SK-N-MC (cell line): ENCODE measurements at regions not wholly inside any gene's neighbourhood (a gene's known extent, or its start where the extent isn't known, plus 50 kb on each side); places are given as distances from the start of the nearest gene placed in this dataset.
"Not testable (repeated sequence)": the region's sequence is repeated elsewhere in the genome, so short reads cannot be mapped to it uniquely, and the experiment has no call there.

Source experiments
- DNase-seq: peaks from one replicate; pipeline ENCODE4 v3.0.0-alpha.2; 2011; ENCODE audit warnings: low read depth, low spot score
- H3K27ac ChIP-seq: fragments of 200-600 bp; sonication (generic); 2 replicates; pipeline ENCODE4 v1.5.1; 2016; ENCODE audit warnings: mixed run types
- H3K36me3 ChIP-seq: fragments of 200-600 bp; sonication (generic); 2 replicates; pipeline ENCODE4 v1.6.1; 2017; ENCODE audit warnings: antibody characterized with exemption, low read length, mixed read lengths; ENCODE audit not compliant: insufficient read depth
- H3K4me3 ChIP-seq: fragments of 200-600 bp; sonication (generic); 2 replicates; pipeline ENCODE4 v1.5.1; 2016
- H3K9ac ChIP-seq: fragments of 200-600 bp; sonication (generic); 2 replicates; pipeline ENCODE4 v1.8.0; 2017; ENCODE audit warnings: mixed run types, mixed read lengths; ENCODE audit not compliant: insufficient read length
- H3K9me3 ChIP-seq: fragments of 200-600 bp; sonication (generic); 2 replicates; pipeline ENCODE4 v1.6.1; 2017; ENCODE audit warnings: low read depth, mild to moderate bottlenecking, antibody characterized with exemption, low read length, moderate library complexity, mixed read lengths
- EZH2 ChIP-seq: fragments of 200-600 bp; sonication (generic); IDR thresholded peaks from one replicate; pipeline ENCODE4 v1.6.1; 2017; ENCODE audit warnings: antibody characterized with exemption
- FOXP2 ChIP-seq: optimal IDR thresholded peaks from 2 replicates; pipeline ENCODE3; 2011; ENCODE audit warnings: mild to moderate bottlenecking, moderate library complexity; ENCODE audit not compliant: insufficient read depth; ENCODE audit errors: extremely low read length, control extremely low read depth
- POLR2AphosphoS5 ChIP-seq: IDR thresholded peaks from 2 replicates; pipeline ENCODE4 v1.6.1; 2012; ENCODE audit warnings: mild to moderate bottlenecking, low read depth, low read length, borderline replicate concordance

- no peak overlapping the region for H3K27ac ChIP-seq
- TF ChIP-seq POLR2AphosphoS5 (no peak), FOXP2 (no peak), EZH2 (no peak)
- H3K9me3 ChIP-seq: no peaks in the 10 kb centered on the region
- H3K36me3 ChIP-seq: no peaks in the 10 kb centered on the region
- no peak for DNase-seq
- H3K4me3 ChIP-seq: no peak overlapping the region
- no peak overlapping the region for H3K9ac ChIP-seq
Observed at GRCh38 chr5:29460971-29461559, 1732.4 kb upstream of the CDH6 start.

GRCh38 chr5:29451004-29451403, 1742.5 kb upstream of the CDH6 start:
- not testable (repeated sequence) for H3K9ac ChIP-seq, DNase-seq, H3K4me3 ChIP-seq, H3K27ac ChIP-seq, H3K36me3 ChIP-seq, H3K9me3 ChIP-seq

GRCh38 chr5:29414681-29415080, 1778.8 kb upstream of the CDH6 start:
- H3K9me3 ChIP-seq: no peaks in the 10 kb centered on the region
- H3K4me3 ChIP-seq: no peak overlapping the region
- H3K36me3 ChIP-seq: no peaks in the 10 kb centered on the region
- DNase-seq: no peak
- H3K9ac ChIP-seq: no peak overlapping the region
- no peak overlapping the region for H3K27ac ChIP-seq
- TF ChIP-seq FOXP2 (no peak), EZH2 (no peak), POLR2AphosphoS5 (no peak)

- DNase-seq: no peak
- no peak overlapping the region for H3K4me3 ChIP-seq
Observed at GRCh38 chr5:29412979-29413378, 1780.5 kb upstream of the CDH6 start.

GRCh38 chr5:29402270-29402669, 1791.2 kb upstream of the CDH6 start:
- Histone ChIP-seq H3K9ac (no peak overlapping the region), H3K9me3 (no peaks in the 10 kb centered on the region; the same call in 1 of the 2 replicates), H3K27ac (no peak overlapping the region), H3K36me3 (no peaks in the 10 kb centered on the region), H3K4me3 (no peak overlapping the region)
- TF ChIP-seq EZH2 (no peak), FOXP2 (no peak), POLR2AphosphoS5 (no peak)
- DNase-seq: no peak

More at GRCh38 chr5:29412979-29413378, 1780.5 kb upstream of the CDH6 start:
- Histone ChIP-seq H3K9ac (no peak overlapping the region), H3K36me3 (no peaks in the 10 kb centered on the region), H3K27ac (no peak overlapping the region), H3K9me3 (no peaks in the 10 kb centered on the region)
- TF ChIP-seq FOXP2 (no peak), EZH2 (no peak)

GRCh38 chr5:29389993-29390392, 1803.5 kb upstream of the CDH6 start:
- TF ChIP-seq FOXP2: no peak
- TF ChIP-seq POLR2AphosphoS5: no peak
- no peak for TF ChIP-seq EZH2
- H3K27ac ChIP-seq: no peak overlapping the region
- no peak overlapping the region for H3K9ac ChIP-seq
- no peak for DNase-seq
- no peaks in the 10 kb centered on the region for H3K9me3 ChIP-seq
- H3K4me3 ChIP-seq: no peak overlapping the region
- no peaks in the 10 kb centered on the region for H3K36me3 ChIP-seq

- no peaks in the 10 kb centered on the region for H3K9me3 ChIP-seq
- H3K9ac ChIP-seq: no peak overlapping the region
- no peaks in the 10 kb centered on the region for H3K36me3 ChIP-seq
- H3K4me3 ChIP-seq: no peak overlapping the region
- no peak overlapping the region for H3K27ac ChIP-seq
- DNase-seq: no peak
- no peak for TF ChIP-seq POLR2AphosphoS5
- no peak for TF ChIP-seq FOXP2
- no peak for TF ChIP-seq EZH2
Observed at GRCh38 chr5:29387384-29387783, 1806.1 kb upstream of the CDH6 start.

GRCh38 chr5:29382780-29383179, 1810.7 kb upstream of the CDH6 start:
- DNase-seq: no peak
- no peak overlapping the region for H3K4me3 ChIP-seq

GRCh38 chr5:29380029-29380428, 1813.5 kb upstream of the CDH6 start:
- TF ChIP-seq POLR2AphosphoS5: no peak
- Histone ChIP-seq H3K27ac (no peak overlapping the region), H3K9ac (no peak overlapping the region), H3K36me3 (no peaks in the 10 kb centered on the region), H3K9me3 (no peaks in the 10 kb centered on the region), H3K4me3 (no peak overlapping the region)
- DNase-seq: no peak

More at GRCh38 chr5:29382780-29383179, 1810.7 kb upstream of the CDH6 start:
- Histone ChIP-seq H3K27ac (no peak overlapping the region), H3K9me3 (no peaks in the 10 kb centered on the region), H3K36me3 (no peaks in the 10 kb centered on the region), H3K9ac (no peak overlapping the region)
- no peak for TF ChIP-seq POLR2AphosphoS5
- no peak for TF ChIP-seq EZH2
- no peak for TF ChIP-seq FOXP2
